Ishikawa (cell line): ENCODE measurements at regions not wholly inside any gene's neighbourhood (a gene's known extent, or its start where the extent isn't known, plus 50 kb on each side); places are given as distances from the start of the nearest gene placed in this dataset.
A peak's percentile ranks its signal among the peaks of the same experiment; 100 is the strongest.

Source experiments
- CEBPB ChIP-seq: IDR thresholded peaks from 2 replicates; pipeline ENCODE4 v1.6.1; 2012
- CREB1 ChIP-seq: IDR thresholded peaks from 2 replicates; pipeline ENCODE4 v1.6.1; 2012; ENCODE audit warnings: low read depth
- EGR1 ChIP-seq: IDR thresholded peaks from 2 replicates; pipeline ENCODE4 v1.6.1; 2012
- EP300 ChIP-seq: IDR thresholded peaks from 2 replicates; pipeline ENCODE4 v1.6.1; 2012; ENCODE audit warnings: borderline replicate concordance
- FOXM1 ChIP-seq: IDR thresholded peaks from 2 replicates; pipeline ENCODE4 v1.6.1; 2012; ENCODE audit warnings: low read depth, borderline replicate concordance
- NFIC ChIP-seq: IDR thresholded peaks from 2 replicates; pipeline ENCODE4 v1.6.1; 2012
- RAD21 ChIP-seq: IDR thresholded peaks from 2 replicates; pipeline ENCODE4 v1.6.1; 2012; ENCODE audit warnings: low read depth
- TAF1 ChIP-seq: IDR thresholded peaks from 2 replicates; pipeline ENCODE4 v1.6.1; 2012; ENCODE audit warnings: low read depth, mild to moderate bottlenecking
- TCF12 ChIP-seq: IDR thresholded peaks from 2 replicates; pipeline ENCODE4 v1.6.1; 2012; ENCODE audit warnings: low read depth
- TEAD4 ChIP-seq: IDR thresholded peaks from 2 replicates; pipeline ENCODE4 v1.6.1; 2012
- YY1 ChIP-seq: IDR thresholded peaks from 2 replicates; pipeline ENCODE4 v1.6.1; 2012; ENCODE audit warnings: low read depth
- ZBTB7A ChIP-seq: IDR thresholded peaks from 2 replicates; pipeline ENCODE4 v1.6.1; 2012; ENCODE audit warnings: low read depth
- TF ChIP-seq, protein P1 (sequence below): IDR thresholded peaks from 2 replicates; pipeline ENCODE4 v1.6.1; 2012
- TF ChIP-seq, protein P2 (sequence below): IDR thresholded peaks from 2 replicates; pipeline ENCODE4 v1.6.1; 2012
- TF ChIP-seq, protein P3 (sequence below): IDR thresholded peaks from 2 replicates; pipeline ENCODE4 v1.6.1; 2012; ENCODE audit warnings: low read depth, mild to moderate bottlenecking

DNA sequence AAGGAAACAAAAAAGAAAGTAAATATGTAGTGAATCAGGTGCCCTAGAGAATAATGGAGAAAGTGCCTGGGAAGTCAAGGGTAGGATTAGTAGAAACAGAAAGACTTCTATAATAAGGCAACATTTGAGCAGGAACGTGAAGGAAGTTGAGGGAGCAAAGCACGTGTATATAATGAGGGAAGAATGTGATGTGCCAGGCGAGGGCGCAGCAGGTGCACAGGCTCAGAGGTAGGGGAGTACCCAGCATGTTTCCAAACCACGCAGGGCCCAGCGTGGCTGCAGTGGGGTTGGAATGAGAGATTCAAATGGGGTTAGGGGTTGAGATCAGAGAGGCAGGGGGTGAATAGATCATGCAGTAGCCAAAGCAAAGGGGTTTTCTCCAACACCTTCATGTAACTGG is 91.9 kb upstream of the VGLL4 start:
- TF ChIP-seq, protein P1, sequence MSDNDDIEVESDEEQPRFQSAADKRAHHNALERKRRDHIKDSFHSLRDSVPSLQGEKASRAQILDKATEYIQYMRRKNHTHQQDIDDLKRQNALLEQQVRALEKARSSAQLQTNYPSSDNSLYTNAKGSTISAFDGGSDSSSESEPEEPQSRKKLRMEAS, result no peak; the same call in 1 of the 2 replicates
- TF ChIP-seq RAD21 (peak; percentile 23; the same call in 1 of the 2 replicates), ZBTB7A (no peak)

DNA sequence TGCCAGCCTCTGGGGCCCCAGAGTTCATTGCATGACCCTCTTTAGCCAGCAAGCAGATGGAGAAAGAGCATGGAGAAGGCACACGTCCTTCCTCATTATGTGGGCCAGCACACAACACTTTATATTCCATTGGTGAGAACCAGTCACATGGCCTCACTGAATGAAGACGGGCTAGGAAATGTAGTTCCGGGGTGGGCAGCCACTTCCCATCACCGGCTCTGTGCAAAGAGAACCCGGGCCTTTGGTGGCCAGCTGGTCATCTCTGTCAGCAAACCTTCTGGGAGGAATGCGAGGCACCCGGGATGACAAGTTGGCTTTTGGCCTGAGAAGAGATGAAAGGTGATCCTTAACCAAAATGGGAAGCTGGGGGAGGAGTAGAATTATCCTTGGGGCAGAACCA is 90.2 kb upstream of the VGLL4 start:
- TF ChIP-seq CEBPB (no peak), TAF1 (no peak)
- TF ChIP-seq, protein P2, sequence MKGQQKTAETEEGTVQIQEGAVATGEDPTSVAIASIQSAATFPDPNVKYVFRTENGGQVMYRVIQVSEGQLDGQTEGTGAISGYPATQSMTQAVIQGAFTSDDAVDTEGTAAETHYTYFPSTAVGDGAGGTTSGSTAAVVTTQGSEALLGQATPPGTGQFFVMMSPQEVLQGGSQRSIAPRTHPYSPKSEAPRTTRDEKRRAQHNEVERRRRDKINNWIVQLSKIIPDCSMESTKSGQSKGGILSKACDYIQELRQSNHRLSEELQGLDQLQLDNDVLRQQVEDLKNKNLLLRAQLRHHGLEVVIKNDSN, result peak; percentile 23

DNA sequence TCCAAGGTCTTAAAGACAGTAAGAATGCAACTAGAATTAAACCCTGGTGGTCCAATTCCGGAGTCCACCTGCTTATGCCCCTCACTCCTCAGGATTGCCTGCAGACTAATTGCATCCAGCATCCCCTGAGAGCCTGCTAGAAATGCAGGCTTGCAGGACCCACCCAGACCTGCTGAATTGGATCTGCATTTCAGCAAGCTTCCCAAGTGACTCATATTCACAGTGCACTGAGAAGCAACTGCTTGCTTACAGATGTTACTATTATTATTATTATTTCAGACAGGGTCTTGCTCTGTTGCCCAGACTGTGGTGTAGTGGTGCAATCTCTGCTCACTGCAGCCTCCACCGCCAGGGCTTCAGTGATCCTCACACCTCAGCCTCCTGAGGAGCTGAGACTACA is 83.5 kb upstream of the VGLL4 start:
- TF ChIP-seq, protein P3, sequence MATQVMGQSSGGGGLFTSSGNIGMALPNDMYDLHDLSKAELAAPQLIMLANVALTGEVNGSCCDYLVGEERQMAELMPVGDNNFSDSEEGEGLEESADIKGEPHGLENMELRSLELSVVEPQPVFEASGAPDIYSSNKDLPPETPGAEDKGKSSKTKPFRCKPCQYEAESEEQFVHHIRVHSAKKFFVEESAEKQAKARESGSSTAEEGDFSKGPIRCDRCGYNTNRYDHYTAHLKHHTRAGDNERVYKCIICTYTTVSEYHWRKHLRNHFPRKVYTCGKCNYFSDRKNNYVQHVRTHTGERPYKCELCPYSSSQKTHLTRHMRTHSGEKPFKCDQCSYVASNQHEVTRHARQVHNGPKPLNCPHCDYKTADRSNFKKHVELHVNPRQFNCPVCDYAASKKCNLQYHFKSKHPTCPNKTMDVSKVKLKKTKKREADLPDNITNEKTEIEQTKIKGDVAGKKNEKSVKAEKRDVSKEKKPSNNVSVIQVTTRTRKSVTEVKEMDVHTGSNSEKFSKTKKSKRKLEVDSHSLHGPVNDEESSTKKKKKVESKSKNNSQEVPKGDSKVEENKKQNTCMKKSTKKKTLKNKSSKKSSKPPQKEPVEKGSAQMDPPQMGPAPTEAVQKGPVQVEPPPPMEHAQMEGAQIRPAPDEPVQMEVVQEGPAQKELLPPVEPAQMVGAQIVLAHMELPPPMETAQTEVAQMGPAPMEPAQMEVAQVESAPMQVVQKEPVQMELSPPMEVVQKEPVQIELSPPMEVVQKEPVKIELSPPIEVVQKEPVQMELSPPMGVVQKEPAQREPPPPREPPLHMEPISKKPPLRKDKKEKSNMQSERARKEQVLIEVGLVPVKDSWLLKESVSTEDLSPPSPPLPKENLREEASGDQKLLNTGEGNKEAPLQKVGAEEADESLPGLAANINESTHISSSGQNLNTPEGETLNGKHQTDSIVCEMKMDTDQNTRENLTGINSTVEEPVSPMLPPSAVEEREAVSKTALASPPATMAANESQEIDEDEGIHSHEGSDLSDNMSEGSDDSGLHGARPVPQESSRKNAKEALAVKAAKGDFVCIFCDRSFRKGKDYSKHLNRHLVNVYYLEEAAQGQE, result no peak
- no peak for TF ChIP-seq EGR1
- TF ChIP-seq FOXM1, result no peak
- TF ChIP-seq, protein P1, result no peak
- TF ChIP-seq, protein P2, result no peak
- no peak for TF ChIP-seq RAD21
- no peak for TF ChIP-seq CREB1
- no peak for TF ChIP-seq CEBPB
- no peak for TF ChIP-seq EP300
- no peak for TF ChIP-seq YY1
- TF ChIP-seq TAF1, result no peak
- no peak for TF ChIP-seq TEAD4
- TF ChIP-seq TCF12, result no peak
- TF ChIP-seq NFIC, result no peak
- TF ChIP-seq ZBTB7A, result no peak

DNA sequence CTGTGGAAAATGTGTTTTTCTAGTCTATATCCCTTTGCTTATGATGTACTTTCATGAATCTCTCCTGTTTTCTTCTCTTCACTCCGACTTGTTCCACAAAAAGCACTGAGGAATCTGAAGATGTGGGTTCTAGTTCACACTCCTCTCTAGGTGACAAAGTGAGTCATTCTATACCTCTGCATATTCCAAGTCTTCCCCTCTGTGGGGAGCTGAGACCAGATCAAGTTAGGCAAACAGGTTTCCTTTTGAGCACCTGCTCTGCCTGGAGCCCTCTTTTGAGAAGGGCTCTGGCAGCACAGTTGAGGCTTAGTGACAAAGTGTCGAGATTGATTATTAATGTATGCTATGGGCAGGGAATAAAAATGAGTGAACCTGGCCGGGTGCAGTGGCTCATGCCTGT is 82.4 kb upstream of the VGLL4 start:
- TF ChIP-seq, protein P1, result no peak
- no peak for TF ChIP-seq CREB1
- no peak for TF ChIP-seq FOXM1
- no peak for TF ChIP-seq EP300
- no peak for TF ChIP-seq TAF1
- TF ChIP-seq TEAD4, result no peak
- TF ChIP-seq, protein P2, result no peak
- TF ChIP-seq, protein P3, result no peak
- no peak for TF ChIP-seq RAD21
- no peak for TF ChIP-seq EGR1
- no peak for TF ChIP-seq NFIC
- TF ChIP-seq YY1, result no peak
- no peak for TF ChIP-seq CEBPB
- no peak for TF ChIP-seq TCF12
- TF ChIP-seq ZBTB7A, result no peak

DNA sequence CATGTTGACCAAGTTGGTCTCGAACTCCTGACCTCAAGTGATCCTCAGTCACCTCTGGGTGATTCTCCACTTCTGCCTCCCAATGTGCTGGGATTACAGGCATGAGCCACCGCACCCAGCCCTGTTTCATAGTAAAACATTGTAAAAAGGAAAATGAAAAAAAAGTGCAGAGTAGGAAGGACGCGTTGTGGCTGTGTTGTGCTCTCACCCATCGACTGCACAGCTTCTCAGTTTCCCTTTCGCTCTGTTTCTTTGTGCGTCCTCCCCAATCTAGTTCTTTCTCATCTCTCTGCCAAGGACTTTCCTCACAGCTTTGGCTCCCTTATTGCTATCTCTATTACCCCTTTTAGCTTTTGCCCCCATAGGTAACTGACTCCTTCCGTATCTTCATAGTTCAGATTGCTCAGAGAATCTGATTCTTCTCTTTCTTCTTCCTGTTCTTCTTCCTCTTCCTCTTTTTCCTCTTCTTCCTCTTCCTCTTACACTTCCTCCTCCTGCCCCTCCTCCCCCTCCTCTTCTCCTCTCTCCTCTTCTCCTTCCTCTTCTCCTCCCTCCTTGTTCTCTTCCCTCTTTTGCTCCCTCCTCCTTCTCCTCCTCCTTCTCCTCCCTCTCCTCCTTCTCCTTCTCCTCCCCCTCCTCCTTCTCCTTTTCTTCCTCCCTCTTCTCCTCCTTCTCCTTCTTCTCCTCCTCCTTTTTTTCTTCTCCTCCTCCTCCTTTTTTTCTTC is 81.1 kb upstream of the VGLL4 start:
- no peak for TF ChIP-seq CREB1
- no peak for TF ChIP-seq TAF1
- TF ChIP-seq, protein P1, result no peak
- TF ChIP-seq, protein P2, result no peak
- no peak for TF ChIP-seq FOXM1
- no peak for TF ChIP-seq YY1
- no peak for TF ChIP-seq EP300
- no peak for TF ChIP-seq RAD21
- no peak for TF ChIP-seq CEBPB
